ENCODE measurements at regions not wholly inside any gene's neighbourhood (a gene's known extent, or its start where the extent isn't known, plus 50 kb on each side); places are given as distances from the start of the nearest gene placed in this dataset.

GRCh38 chr6:48630511-48630910 lies 519.5 kb upstream of the PTCHD4 start:
- no peak for DNase-seq
- TF ChIP-seq CTCF (IDR thresholded peaks at IDR 0.05), result no peak
- no peaks in the 10 kb centered on the region for H3K36me3 ChIP-seq (ENCODE audit: low read depth, missing control alignments)
- H3K27me3 ChIP-seq, result no peaks in the 10 kb centered on the region
- no peak overlapping the region for H3K4me3 ChIP-seq
- no peaks in the 10 kb centered on the region for H3K4me1 ChIP-seq
- intact Hi-C loops (cut with DNase I; ENCODE audit: low total_unique reads), result no loop called here
- no peaks in the 10 kb centered on the region for H3K9me3 ChIP-seq
- H3K27ac ChIP-seq, result no peak overlapping the region
- 67 to 74% methylated on average over 1 of the region's 1 CpG for WGBS, 2 donors

GRCh38 chr6:48628316-48628715 lies 517.3 kb upstream of the PTCHD4 start:
- WGBS, 2 donors, result 51 to 73% methylated on average over 3 of the region's 3 CpGs
- Histone ChIP-seq H3K9me3 (no peaks in the 10 kb centered on the region), H3K4me3 (no peak overlapping the region), H3K27ac (no peak overlapping the region), H3K4me1 (no peaks in the 10 kb centered on the region), H3K36me3 (ENCODE audit: low read depth, missing control alignments) (no peaks in the 10 kb centered on the region), H3K27me3 (no peaks in the 10 kb centered on the region)
- intact Hi-C loops (cut with DNase I; ENCODE audit: low total_unique reads), result no loop called here
- DNase-seq, result no peak
- TF ChIP-seq POLR2A (IDR thresholded peaks at IDR 0.05) (no peak), CTCF (IDR thresholded peaks at IDR 0.05) (no peak)

GRCh38 chr6:48626421-48626820 lies 515.4 kb upstream of the PTCHD4 start:
- TF ChIP-seq POLR2A (IDR thresholded peaks at IDR 0.05) (no peak), CTCF (IDR thresholded peaks at IDR 0.05) (no peak)
- Histone ChIP-seq H3K27ac (no peak overlapping the region), H3K4me1 (no peaks in the 10 kb centered on the region), H3K27me3 (no peaks in the 10 kb centered on the region), H3K9me3 (no peaks in the 10 kb centered on the region), H3K4me3 (no peak overlapping the region), H3K36me3 (ENCODE audit: low read depth, missing control alignments) (no peaks in the 10 kb centered on the region)
- intact Hi-C loops (cut with DNase I; ENCODE audit: low total_unique reads), result no loop called here
- no peak for DNase-seq

GRCh38 chr6:48624631-48625030 lies 513.6 kb upstream of the PTCHD4 start:
- 82 to 84% methylated on average over 3 of the region's 3 CpGs for WGBS, 2 donors
- H3K27me3 ChIP-seq, result no peaks in the 10 kb centered on the region
- no peaks in the 10 kb centered on the region for H3K36me3 ChIP-seq (ENCODE audit: low read depth, missing control alignments)
- no peaks in the 10 kb centered on the region for H3K4me1 ChIP-seq
- intact Hi-C loops (cut with DNase I; ENCODE audit: low total_unique reads), result no loop called here
- H3K4me3 ChIP-seq, result no peak overlapping the region
- TF ChIP-seq CTCF (IDR thresholded peaks at IDR 0.05) (no peak), POLR2A (IDR thresholded peaks at IDR 0.05) (no peak)
- DNase-seq, result no peak
- no peak overlapping the region for H3K27ac ChIP-seq
- no peaks in the 10 kb centered on the region for H3K9me3 ChIP-seq

- H3K4me1 ChIP-seq, result no peaks in the 10 kb centered on the region
- H3K4me3 ChIP-seq, result no peak overlapping the region
- H3K9me3 ChIP-seq, result no peaks in the 10 kb centered on the region
- intact Hi-C loops (cut with DNase I; ENCODE audit: low total_unique reads), result no loop called here
- WGBS, 2 donors, result 64 to 84% methylated on average over 3 of the region's 3 CpGs
- H3K27ac ChIP-seq, result no peak overlapping the region
- TF ChIP-seq CTCF (IDR thresholded peaks at IDR 0.05), result no peak
- TF ChIP-seq POLR2A (IDR thresholded peaks at IDR 0.05), result no peak
- DNase-seq, result no peak
- H3K27me3 ChIP-seq, result no peaks in the 10 kb centered on the region
- no peaks in the 10 kb centered on the region for H3K36me3 ChIP-seq (ENCODE audit: low read depth, missing control alignments)
Observed at GRCh38 chr6:48619771-48620170, 508.8 kb upstream of the PTCHD4 start.

Data from testis (tissue), 2 donors.